ENCODE measurements at regions not wholly inside any gene's neighbourhood (a gene's known extent, or its start where the extent isn't known, plus 50 kb on each side); places are given as distances from the start of the nearest gene placed in this dataset.

GRCh38 chr4:56744030-56744429 lies 62.9 kb upstream of the HOPX start:
- no CpG with 5 or more reads among the region's 1 CpG for WGBS (ENCODE audit: insufficient coverage)
- peaks cover 0 to 4% (median 0%) of the 10 kb centered on the region in 3 donors for H3K27me3 Mint-ChIP-seq (ENCODE audit: low read depth in 3 of 3)
- no peak for TF ChIP-seq CTCF (IDR thresholded peaks at IDR 0.05)
- peaks cover 0 to 2% (median 0%) of the 10 kb centered on the region in 7 donors for H3K9me3 Mint-ChIP-seq
- Histone ChIP-seq H3K4me1 (ENCODE audit: control insufficient read depth in 1 of 2, insufficient read depth in 2 of 2, low read length in 2 of 2) (peaks cover 11 to 16% of the 10 kb centered on the region in 2 donors), H3K9ac (ENCODE audit: insufficient read depth, low read length, poor library complexity, severe bottlenecking) (no peak overlapping the region), H3K79me2 (ENCODE audit: insufficient read depth, low read length) (no peaks in the 10 kb centered on the region), H2AFZ (ENCODE audit: insufficient read depth, low read depth, low read length, poor library complexity, severe bottlenecking) (no peak overlapping the region), H4K20me1 (ENCODE audit: insufficient read depth, low read length) (no peaks in the 10 kb centered on the region), H3K4me2 (replicated peaks; ENCODE audit: extremely low read depth, low read length, poor library complexity, severe bottlenecking) (no peak overlapping the region), H3K36me3 (replicated peaks in 1 of 2; ENCODE audit: control insufficient read depth in 1 of 2, insufficient read depth in 2 of 2, low read length in 2 of 2) (no peaks in the 10 kb centered on the region), H3K27me3 (ENCODE audit: control insufficient read depth in 2 of 2, insufficient read depth in 2 of 2, low read length in 2 of 2) (no peaks in the 10 kb centered on the region), H3K9me3 (replicated peaks in 1 of 2; ENCODE audit: control insufficient read depth in 1 of 2, insufficient read depth in 1 of 2, low read length in 2 of 2) (no peaks in the 10 kb centered on the region), H3K4me3 (replicated peaks in 1 of 3; ENCODE audit: low read depth in 2 of 3, low read length in 3 of 3) (no peak overlapping the region), H3K27ac (ENCODE audit: low read depth in 1 of 2, low read length in 2 of 2) (no peak overlapping the region)
- no peak for DNase-seq
- intact Hi-C loops (cut with micrococcal nuclease): no loop called here
- no peak overlapping the region for H3K27ac Mint-ChIP-seq
- H3K36me3 Mint-ChIP-seq: no peaks in the 10 kb centered on the region
- H3K4me1 Mint-ChIP-seq: peaks cover 13% of the 10 kb centered on the region
- no peak overlapping the region for H3K4me3 Mint-ChIP-seq

- Histone ChIP-seq H3K79me2 (ENCODE audit: insufficient read depth, low read length) (no peaks in the 10 kb centered on the region), H3K9ac (ENCODE audit: insufficient read depth, low read length, poor library complexity, severe bottlenecking) (no peak overlapping the region), H3K36me3 (replicated peaks in 1 of 2; ENCODE audit: control insufficient read depth in 1 of 2, insufficient read depth in 2 of 2, low read length in 2 of 2) (no peaks in the 10 kb centered on the region), H3K27ac (ENCODE audit: low read depth in 1 of 2, low read length in 2 of 2) (no peak overlapping the region), H3K27me3 (ENCODE audit: control insufficient read depth in 2 of 2, insufficient read depth in 2 of 2, low read length in 2 of 2) (no peaks in the 10 kb centered on the region), H3K4me2 (replicated peaks; ENCODE audit: extremely low read depth, low read length, poor library complexity, severe bottlenecking) (no peak overlapping the region), H4K20me1 (ENCODE audit: insufficient read depth, low read length) (no peaks in the 10 kb centered on the region), H2AFZ (ENCODE audit: insufficient read depth, low read depth, low read length, poor library complexity, severe bottlenecking) (no peak overlapping the region), H3K4me1 (ENCODE audit: control insufficient read depth in 1 of 2, insufficient read depth in 2 of 2, low read length in 2 of 2) (peaks cover 14 to 18% of the 10 kb centered on the region in 2 donors), H3K9me3 (replicated peaks in 1 of 2; ENCODE audit: control insufficient read depth in 1 of 2, insufficient read depth in 1 of 2, low read length in 2 of 2) (no peaks in the 10 kb centered on the region), H3K4me3 (replicated peaks in 1 of 3; ENCODE audit: low read depth in 2 of 3, low read length in 3 of 3) (no peak overlapping the region)
- no peak for TF ChIP-seq CTCF (IDR thresholded peaks at IDR 0.05)
- Mint-ChIP-seq H3K27ac (no peak overlapping the region), H3K36me3 (no peaks in the 10 kb centered on the region), H3K27me3 (ENCODE audit: low read depth in 3 of 3) (peaks cover 0 to 4% (median 2%) of the 10 kb centered on the region in 3 donors), H3K4me1 (peaks cover 18% of the 10 kb centered on the region), H3K4me3 (no peak overlapping the region), H3K9me3 (peaks cover 0 to 2% (median 0%) of the 10 kb centered on the region in 7 donors)
- WGBS (ENCODE audit: insufficient coverage): no CpG with 5 or more reads among the region's 1 CpG
- intact Hi-C loops (cut with micrococcal nuclease): no loop called here
- DNase-seq: no peak
These were observed 62.5 kb upstream of the HOPX start for GRCh38 chr4:56743550-56743949.

Data from CD14-positive monocyte (primary cell).